ENCODE measurements at regions not wholly inside any gene's neighbourhood (a gene's known extent, or its start where the extent isn't known, plus 50 kb on each side); places are given as distances from the start of the nearest gene placed in this dataset.
"Not testable (repeated sequence)": the region's sequence is repeated elsewhere in the genome, so short reads cannot be mapped to it uniquely, and the experiment has no call there.

DNA sequence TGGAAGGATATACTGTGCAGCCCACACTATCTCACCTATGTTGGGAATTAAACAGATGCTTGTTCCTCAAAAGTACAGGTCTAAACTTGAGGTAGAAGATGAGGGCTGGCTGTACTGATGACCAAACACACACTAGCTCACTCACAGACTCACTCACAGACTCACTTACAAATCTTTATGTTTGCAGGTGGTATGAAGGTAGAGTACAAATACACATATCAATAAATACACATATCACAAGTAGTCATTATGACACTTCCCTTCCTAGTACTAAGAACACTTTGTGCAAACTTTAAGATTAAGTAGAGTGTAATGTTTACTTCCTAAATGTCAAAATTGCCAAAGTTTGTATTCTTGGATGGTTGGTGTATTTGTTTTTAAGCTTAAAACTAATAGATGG is 155.4 kb upstream of the KCNQ5 start:
- no peaks in the 10 kb centered on the region for H3K4me1 ChIP-seq
- intact Hi-C loops (cut with DNase I), result no loop called here

DNA sequence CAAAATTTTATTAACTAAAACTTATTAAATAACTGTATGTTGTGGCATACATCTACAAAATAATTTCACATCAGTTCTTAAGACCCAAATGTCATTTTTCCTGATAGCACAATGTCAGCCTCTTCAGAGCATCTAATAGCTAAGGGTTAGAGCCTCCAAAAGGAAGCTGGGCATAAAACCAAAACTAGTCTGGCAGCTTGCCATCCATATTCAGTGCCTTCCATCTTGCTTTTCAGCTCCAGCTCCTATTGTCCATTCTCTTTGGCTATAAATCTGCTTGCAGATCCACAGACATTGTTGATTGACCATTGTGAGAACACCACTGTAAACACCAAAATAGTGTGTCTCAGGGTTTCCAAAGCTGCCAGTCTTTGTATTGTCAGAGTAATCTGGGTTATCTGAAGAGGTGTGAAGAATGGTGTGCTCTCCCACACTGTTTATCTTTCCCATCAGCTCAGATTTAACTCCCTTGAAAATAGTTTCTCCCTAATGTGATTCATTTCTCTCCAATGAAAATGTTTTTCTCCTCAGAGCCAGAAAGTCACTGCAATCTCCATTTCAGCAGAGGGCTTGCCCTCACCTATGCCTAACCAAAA is 154.8 kb upstream of the KCNQ5 start:
- Histone ChIP-seq H3K27ac (no peak overlapping the region), H3K4me3 (replicated peaks in 1 of 3) (no peak overlapping the region), H3K4me1 (no peaks in the 10 kb centered on the region), H3K9me3 (no peaks in the 10 kb centered on the region), H3K36me3 (no peaks in the 10 kb centered on the region), H3K27me3 (no peaks in the 10 kb centered on the region)
- no peak for TF ChIP-seq POLR2A (IDR thresholded peaks at IDR 0.05)
- TF ChIP-seq, protein P1, sequence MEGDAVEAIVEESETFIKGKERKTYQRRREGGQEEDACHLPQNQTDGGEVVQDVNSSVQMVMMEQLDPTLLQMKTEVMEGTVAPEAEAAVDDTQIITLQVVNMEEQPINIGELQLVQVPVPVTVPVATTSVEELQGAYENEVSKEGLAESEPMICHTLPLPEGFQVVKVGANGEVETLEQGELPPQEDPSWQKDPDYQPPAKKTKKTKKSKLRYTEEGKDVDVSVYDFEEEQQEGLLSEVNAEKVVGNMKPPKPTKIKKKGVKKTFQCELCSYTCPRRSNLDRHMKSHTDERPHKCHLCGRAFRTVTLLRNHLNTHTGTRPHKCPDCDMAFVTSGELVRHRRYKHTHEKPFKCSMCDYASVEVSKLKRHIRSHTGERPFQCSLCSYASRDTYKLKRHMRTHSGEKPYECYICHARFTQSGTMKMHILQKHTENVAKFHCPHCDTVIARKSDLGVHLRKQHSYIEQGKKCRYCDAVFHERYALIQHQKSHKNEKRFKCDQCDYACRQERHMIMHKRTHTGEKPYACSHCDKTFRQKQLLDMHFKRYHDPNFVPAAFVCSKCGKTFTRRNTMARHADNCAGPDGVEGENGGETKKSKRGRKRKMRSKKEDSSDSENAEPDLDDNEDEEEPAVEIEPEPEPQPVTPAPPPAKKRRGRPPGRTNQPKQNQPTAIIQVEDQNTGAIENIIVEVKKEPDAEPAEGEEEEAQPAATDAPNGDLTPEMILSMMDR (IDR thresholded peaks at IDR 0.05), result no peak
- DNase-seq, result no peak
- intact Hi-C loops (cut with DNase I), result no loop called here

More for the DNA sequence above, 155.4 kb upstream of the KCNQ5 start:
- DNase-seq, result no peak
- H3K36me3 ChIP-seq, result no peaks in the 10 kb centered on the region
- H3K4me3 ChIP-seq (replicated peaks in 1 of 3), result no peak overlapping the region
- no peaks in the 10 kb centered on the region for H3K9me3 ChIP-seq
- TF ChIP-seq, protein P1 (IDR thresholded peaks at IDR 0.05), result no peak
- no peak for TF ChIP-seq POLR2A (IDR thresholded peaks at IDR 0.05)
- no peaks in the 10 kb centered on the region for H3K27me3 ChIP-seq
- H3K27ac ChIP-seq, result no peak overlapping the region

DNA sequence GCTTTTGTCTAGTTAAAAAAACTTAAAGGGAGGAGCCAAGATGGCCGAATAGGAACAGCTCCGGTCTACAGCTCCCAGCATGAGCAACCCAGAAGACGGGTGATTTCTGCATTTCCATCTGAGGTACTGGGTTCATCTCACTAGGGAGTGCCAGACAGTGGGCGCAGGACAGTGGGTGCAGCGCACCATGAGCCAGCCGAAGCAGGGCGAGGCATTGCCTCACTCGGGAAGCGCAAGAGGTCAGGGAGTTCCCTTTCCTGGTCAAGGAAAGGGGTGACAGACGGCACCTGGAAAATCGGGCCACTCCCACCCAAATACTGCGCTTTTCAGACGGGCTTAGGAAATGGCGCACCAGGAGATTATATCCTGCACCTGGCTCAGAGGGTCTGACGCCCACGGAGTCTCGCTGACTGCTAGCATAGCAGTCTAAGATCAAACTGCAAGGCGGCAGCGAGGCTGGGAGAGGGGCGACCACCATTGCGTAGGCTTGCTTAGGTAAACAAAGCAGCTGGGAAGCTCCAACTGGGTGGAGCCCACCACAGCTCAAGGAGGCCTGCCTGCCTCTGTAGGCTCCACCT is 152.4 kb upstream of the KCNQ5 start:
- H3K27me3 ChIP-seq; intact Hi-C loops (cut with DNase I); H3K27ac ChIP-seq; H3K4me3 ChIP-seq (replicated peaks in 1 of 3); H3K4me1 ChIP-seq; H3K9me3 ChIP-seq; DNase-seq; H3K36me3 ChIP-seq: not testable (repeated sequence)
- 92 to 93% methylated on average over 19 to 21 of the region's 21 CpGs for WGBS, 2 donors

DNA sequence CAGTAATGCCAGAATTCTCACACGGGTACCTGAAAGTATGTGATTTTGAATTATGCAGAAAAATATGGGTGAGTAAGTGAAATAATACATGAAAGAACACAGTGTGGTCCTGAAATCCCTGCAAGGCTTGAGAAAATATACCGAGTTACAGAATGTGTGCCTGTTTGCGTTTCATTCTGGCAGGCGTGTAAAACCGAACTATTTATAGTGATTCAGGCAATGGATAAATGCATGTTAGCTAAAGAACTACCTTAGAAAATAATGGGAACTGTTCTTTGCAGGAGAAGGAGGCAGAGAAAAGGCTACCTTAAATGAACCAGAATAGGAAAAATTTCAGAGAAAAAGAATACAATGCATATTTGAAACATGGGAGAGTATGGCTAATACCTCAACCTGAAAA is 145.8 kb upstream of the KCNQ5 start:
- intact Hi-C loops (cut with DNase I), result no loop called here
- H3K27me3 ChIP-seq, result no peaks in the 10 kb centered on the region
- no peaks in the 10 kb centered on the region for H3K4me1 ChIP-seq
- DNase-seq, result no peak
- H3K27ac ChIP-seq, result no peak overlapping the region
- no peaks in the 10 kb centered on the region for H3K9me3 ChIP-seq
- H3K36me3 ChIP-seq, result no peaks in the 10 kb centered on the region
- WGBS, 2 donors, result 82 to 88% methylated on average over 5 of the region's 5 CpGs
- no peak overlapping the region for H3K4me3 ChIP-seq (replicated peaks in 1 of 3)
- TF ChIP-seq, protein P1 (IDR thresholded peaks at IDR 0.05), result no peak
- TF ChIP-seq POLR2A (IDR thresholded peaks at IDR 0.05), result no peak

DNA sequence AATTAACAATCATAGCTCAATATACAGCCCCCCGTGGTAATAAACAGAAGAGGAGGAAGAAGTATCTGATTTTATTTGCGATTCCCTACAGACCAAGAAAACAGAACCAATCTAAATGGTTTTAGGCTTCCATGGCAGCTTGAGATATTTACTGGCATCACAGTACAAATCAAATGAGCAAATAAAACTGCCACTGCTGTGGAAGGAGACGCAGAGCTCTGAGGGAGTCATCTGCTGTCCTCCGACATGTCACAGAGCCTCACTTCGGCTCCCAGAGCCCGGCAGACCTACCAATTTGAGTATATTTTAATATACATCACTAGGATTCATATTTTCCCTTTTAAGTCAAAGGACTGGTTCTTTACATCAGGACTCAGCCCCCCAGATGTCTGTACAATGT is 145.2 kb upstream of the KCNQ5 start:
- H3K4me1 ChIP-seq, result no peaks in the 10 kb centered on the region
- DNase-seq, result no peak
- no peak overlapping the region for H3K4me3 ChIP-seq (replicated peaks in 1 of 3)
- intact Hi-C loops (cut with DNase I), result no loop called here
- H3K27ac ChIP-seq, result no peak overlapping the region
- TF ChIP-seq, protein P1 (IDR thresholded peaks at IDR 0.05), result no peak
- TF ChIP-seq POLR2A (IDR thresholded peaks at IDR 0.05), result no peak
- 88% methylated on average over 6 of the region's 6 CpGs for WGBS, 2 donors
- no peaks in the 10 kb centered on the region for H3K27me3 ChIP-seq
- H3K36me3 ChIP-seq, result no peaks in the 10 kb centered on the region
- no peaks in the 10 kb centered on the region for H3K9me3 ChIP-seq

Data from thyroid gland (tissue), 4 donors.